ENCODE measurements at regions not wholly inside any gene's neighbourhood (a gene's known extent, or its start where the extent isn't known, plus 50 kb on each side); places are given as distances from the start of the nearest gene placed in this dataset.

DNA sequence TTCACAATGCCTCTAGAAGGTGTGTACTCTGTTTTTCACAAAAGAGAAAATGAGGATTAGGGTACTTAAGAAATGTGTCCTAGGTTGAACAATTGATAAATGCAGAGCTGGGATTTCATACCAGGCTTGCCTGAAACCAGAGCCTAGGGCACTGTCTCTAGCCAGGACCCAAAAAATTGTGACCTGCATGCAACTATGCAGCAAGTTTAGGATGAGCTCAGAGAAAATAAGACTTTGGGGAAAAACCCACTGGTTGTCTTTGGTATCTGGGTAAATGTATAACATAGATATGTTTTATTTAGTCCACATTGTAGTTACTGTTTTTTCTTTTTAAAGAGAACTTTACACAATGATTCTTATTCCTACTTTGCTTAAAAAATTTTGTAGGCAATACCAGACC, 177.1 kb upstream of the SEMA6A start:
- Histone ChIP-seq H3K4me1 (ENCODE audit: control insufficient read depth in 2 of 2, insufficient read depth in 1 of 2, low read depth in 1 of 2, low read length in 2 of 2) (peaks cover 2 to 8% of the 10 kb centered on the region in 2 donors), H3K9me3 (replicated peaks in 1 of 2; ENCODE audit: control insufficient read depth in 2 of 2, insufficient read depth in 1 of 2, low read depth in 1 of 2, low read length in 2 of 2) (peaks cover 2% of the 10 kb centered on the region in 2 donors), H3K79me1 (ENCODE audit: low read depth, low read length) (no peaks in the 10 kb centered on the region), H4K91ac (ENCODE audit: low read depth, low read length, poor library complexity) (no peak overlapping the region), H2AK5ac (ENCODE audit: low read depth, low read length) (no peak overlapping the region), H3K4ac (ENCODE audit: low read length) (no peak overlapping the region), H3K4me3 (ENCODE audit: low read length in 2 of 2) (no peak overlapping the region), H2BK15ac (ENCODE audit: low read length) (no peak overlapping the region), H3K14ac (ENCODE audit: low read length) (no peak overlapping the region), H3K27ac (replicated peaks; ENCODE audit: low read length) (no peak overlapping the region), H3K27me3 (ENCODE audit: control insufficient read depth in 3 of 3, insufficient read depth in 3 of 3, low read depth in 1 of 3, low read length in 3 of 3) (no peaks in the 10 kb centered on the region), H2BK12ac (ENCODE audit: low read length) (no peak overlapping the region), H3K4me2 (ENCODE audit: insufficient read depth, low read length, poor library complexity, severe bottlenecking) (no peak overlapping the region), H2BK5ac (ENCODE audit: low read length) (no peak overlapping the region), H3K9ac (ENCODE audit: low read depth, low read length, poor library complexity) (no peak overlapping the region), H3K23ac (ENCODE audit: low read depth, low read length, poor library complexity) (no peak overlapping the region), H2AFZ (ENCODE audit: low read length) (no peak overlapping the region), H4K8ac (ENCODE audit: low read depth, low read length) (no peak overlapping the region), H3K18ac (ENCODE audit: low read length) (no peak overlapping the region), H3K36me3 (replicated peaks in 1 of 2; ENCODE audit: control insufficient read depth in 2 of 2, insufficient read depth in 2 of 2, low read length in 2 of 2) (no peaks in the 10 kb centered on the region), H2BK120ac (ENCODE audit: low read depth, low read length) (no peak overlapping the region)
- no peak for DNase-seq (ENCODE audit: low spot score)

DNA sequence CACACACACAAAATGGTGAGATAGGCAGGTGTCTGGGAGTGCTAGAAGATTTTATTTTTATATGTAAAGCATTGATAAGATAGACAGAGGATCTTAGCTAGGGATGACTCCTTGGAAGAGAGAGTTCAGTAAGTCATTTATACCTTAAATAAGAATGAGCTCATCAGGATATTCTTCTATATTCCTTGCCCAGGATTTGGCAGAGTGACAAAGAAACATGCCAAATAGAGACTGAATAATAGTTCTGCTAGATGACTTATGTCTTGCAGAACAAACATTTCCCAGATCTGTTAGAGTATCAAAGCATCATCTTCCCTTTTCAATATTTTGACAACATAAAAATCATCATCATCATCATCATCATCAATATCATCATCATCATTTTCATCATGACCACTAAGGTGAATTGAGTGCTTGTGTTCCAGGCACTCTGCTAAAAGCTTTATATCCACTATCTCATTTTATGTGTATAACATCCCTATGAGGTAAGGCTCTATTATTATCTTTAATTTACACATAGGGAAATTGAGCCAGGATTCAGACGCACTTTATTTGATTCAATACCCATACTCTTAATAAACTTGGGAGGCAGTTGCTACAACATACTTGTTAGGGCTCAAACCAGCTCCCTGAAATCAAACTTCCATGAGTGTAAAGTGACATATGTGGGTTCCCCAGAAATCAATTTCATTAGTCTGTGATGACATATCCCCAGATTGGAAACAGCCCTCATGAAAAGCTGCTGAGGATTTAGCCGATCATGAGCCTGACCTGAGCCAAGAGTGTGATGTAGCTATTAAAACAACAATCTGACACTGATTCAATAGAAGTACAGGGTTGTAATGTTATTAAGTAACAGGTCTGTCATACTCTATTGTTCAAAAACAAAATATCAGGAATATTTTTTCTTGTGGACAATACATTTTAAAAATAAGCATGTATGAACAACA, 176.3 kb upstream of the SEMA6A start:
- Histone ChIP-seq H2AK5ac (ENCODE audit: low read depth, low read length) (no peak overlapping the region), H2AFZ (ENCODE audit: low read length) (no peak overlapping the region), H3K27me3 (ENCODE audit: control insufficient read depth in 3 of 3, insufficient read depth in 3 of 3, low read depth in 1 of 3, low read length in 3 of 3) (no peaks in the 10 kb centered on the region), H3K14ac (ENCODE audit: low read length) (no peak overlapping the region), H3K9me3 (replicated peaks in 1 of 2; ENCODE audit: control insufficient read depth in 2 of 2, insufficient read depth in 1 of 2, low read depth in 1 of 2, low read length in 2 of 2) (no peaks in the 10 kb centered on the region), H3K4me3 (ENCODE audit: low read length in 2 of 2) (no peak overlapping the region), H2BK12ac (ENCODE audit: low read length) (no peak overlapping the region), H3K4ac (ENCODE audit: low read length) (no peak overlapping the region), H4K8ac (ENCODE audit: low read depth, low read length) (no peak overlapping the region), H3K9ac (ENCODE audit: low read depth, low read length, poor library complexity) (no peak overlapping the region), H3K27ac (replicated peaks; ENCODE audit: low read length) (no peak overlapping the region), H2BK5ac (ENCODE audit: low read length) (no peak overlapping the region), H3K18ac (ENCODE audit: low read length) (no peak overlapping the region), H2BK120ac (ENCODE audit: low read depth, low read length) (no peak overlapping the region), H3K4me1 (ENCODE audit: control insufficient read depth in 2 of 2, insufficient read depth in 1 of 2, low read depth in 1 of 2, low read length in 2 of 2) (peaks cover 2 to 8% of the 10 kb centered on the region in 2 donors), H3K36me3 (replicated peaks in 1 of 2; ENCODE audit: control insufficient read depth in 2 of 2, insufficient read depth in 2 of 2, low read length in 2 of 2) (no peaks in the 10 kb centered on the region), H3K23ac (ENCODE audit: low read depth, low read length, poor library complexity) (no peak overlapping the region), H4K91ac (ENCODE audit: low read depth, low read length, poor library complexity) (no peak overlapping the region), H3K79me1 (ENCODE audit: low read depth, low read length) (no peaks in the 10 kb centered on the region), H2BK15ac (ENCODE audit: low read length) (no peak overlapping the region), H3K4me2 (ENCODE audit: insufficient read depth, low read length, poor library complexity, severe bottlenecking) (no peak overlapping the region)
- DNase-seq (ENCODE audit: low spot score), result no peak
- WGBS, 2 donors (ENCODE audit: extremely low coverage in 2 of 2, insufficient read length in 2 of 2, insufficient replicate concordance in 1 of 2), result no CpG with 5 or more reads among the region's 2 CpGs

DNA sequence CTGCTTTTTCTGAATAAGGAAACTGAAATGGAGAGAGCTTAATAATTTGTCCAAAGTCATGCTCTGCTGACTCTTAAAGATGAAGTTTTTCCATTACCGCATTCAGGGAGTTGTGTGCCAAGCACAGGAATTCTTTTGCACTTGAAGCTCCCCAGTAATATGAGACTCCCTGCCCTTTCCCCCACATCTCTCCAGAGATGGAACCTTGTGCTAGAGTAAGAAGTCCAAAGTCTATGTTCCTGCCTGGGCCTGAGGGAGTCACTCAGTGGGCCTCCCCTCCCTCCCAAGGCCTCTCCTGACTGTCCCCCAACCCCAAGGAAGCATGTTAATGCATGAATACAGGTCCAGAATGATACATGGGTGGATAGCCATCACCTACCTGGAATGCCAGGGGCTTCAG, 173.3 kb upstream of the SEMA6A start:
- H3K4me1 ChIP-seq (ENCODE audit: control insufficient read depth in 2 of 2, insufficient read depth in 1 of 2, low read depth in 1 of 2, low read length in 2 of 2), result peaks cover 2 to 8% of the 10 kb centered on the region in 2 donors
- H4K8ac ChIP-seq (ENCODE audit: low read depth, low read length), result no peak overlapping the region
- H3K4me2 ChIP-seq (ENCODE audit: insufficient read depth, low read length, poor library complexity, severe bottlenecking), result no peak overlapping the region
- no peak for DNase-seq (ENCODE audit: low spot score)
- H3K79me1 ChIP-seq (ENCODE audit: low read depth, low read length), result no peaks in the 10 kb centered on the region
- no peak overlapping the region for H2BK12ac ChIP-seq (ENCODE audit: low read length)
- H4K91ac ChIP-seq (ENCODE audit: low read depth, low read length, poor library complexity), result no peak overlapping the region
- H3K27me3 ChIP-seq (ENCODE audit: control insufficient read depth in 3 of 3, insufficient read depth in 3 of 3, low read depth in 1 of 3, low read length in 3 of 3), result no peaks in the 10 kb centered on the region
- no peak overlapping the region for H3K23ac ChIP-seq (ENCODE audit: low read depth, low read length, poor library complexity)
- H3K14ac ChIP-seq (ENCODE audit: low read length), result no peak overlapping the region
- no peak overlapping the region for H2AK5ac ChIP-seq (ENCODE audit: low read depth, low read length)
- H2BK120ac ChIP-seq (ENCODE audit: low read depth, low read length), result no peak overlapping the region
- H2BK15ac ChIP-seq (ENCODE audit: low read length), result no peak overlapping the region
- no peak overlapping the region for H3K18ac ChIP-seq (ENCODE audit: low read length)
- no CpG with 5 or more reads among the region's 1 CpG for WGBS, 2 donors (ENCODE audit: extremely low coverage in 2 of 2, insufficient read length in 2 of 2, insufficient replicate concordance in 1 of 2)
- no peaks in the 10 kb centered on the region for H3K36me3 ChIP-seq (replicated peaks in 1 of 2; ENCODE audit: control insufficient read depth in 2 of 2, insufficient read depth in 2 of 2, low read length in 2 of 2)
- no peak overlapping the region for H3K27ac ChIP-seq (replicated peaks; ENCODE audit: low read length)
- no peak overlapping the region for H3K4me3 ChIP-seq (ENCODE audit: low read length in 2 of 2)
- H2BK5ac ChIP-seq (ENCODE audit: low read length), result no peak overlapping the region
- no peak overlapping the region for H3K9ac ChIP-seq (ENCODE audit: low read depth, low read length, poor library complexity)
- H3K4ac ChIP-seq (ENCODE audit: low read length), result no peak overlapping the region
- H3K9me3 ChIP-seq (replicated peaks in 1 of 2; ENCODE audit: control insufficient read depth in 2 of 2, insufficient read depth in 1 of 2, low read depth in 1 of 2, low read length in 2 of 2), result peaks cover 2% of the 10 kb centered on the region in 2 donors
- no peak overlapping the region for H2AFZ ChIP-seq (ENCODE audit: low read length)

DNA sequence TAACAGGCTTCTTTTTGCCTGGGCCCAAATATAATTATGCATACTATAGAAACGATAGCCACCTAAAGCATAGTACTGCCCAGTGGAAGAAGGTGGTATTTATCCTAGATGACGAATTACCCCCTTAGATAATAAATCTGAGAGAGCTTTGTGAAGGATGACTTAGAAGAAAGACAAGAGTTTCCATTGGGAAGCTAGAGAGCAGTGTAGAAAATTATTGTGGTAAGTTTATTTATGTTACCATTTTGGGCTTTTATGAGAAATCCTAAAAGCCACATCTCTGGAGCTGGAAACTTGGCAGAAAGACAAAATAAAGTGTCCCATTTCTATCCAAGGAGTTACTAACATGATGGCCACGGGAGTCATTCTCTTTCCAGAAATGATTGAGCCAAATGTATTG, 172.0 kb upstream of the SEMA6A start:
- no peak for DNase-seq (ENCODE audit: low spot score)
- Histone ChIP-seq H2BK12ac (ENCODE audit: low read length) (no peak overlapping the region), H2BK120ac (ENCODE audit: low read depth, low read length) (no peak overlapping the region), H3K27me3 (ENCODE audit: control insufficient read depth in 3 of 3, insufficient read depth in 3 of 3, low read depth in 1 of 3, low read length in 3 of 3) (no peaks in the 10 kb centered on the region), H3K4me3 (ENCODE audit: low read length in 2 of 2) (no peak overlapping the region), H3K18ac (ENCODE audit: low read length) (no peak overlapping the region), H2BK5ac (ENCODE audit: low read length) (no peak overlapping the region), H3K79me1 (ENCODE audit: low read depth, low read length) (no peaks in the 10 kb centered on the region), H2AFZ (ENCODE audit: low read length) (no peak overlapping the region), H2BK15ac (ENCODE audit: low read length) (no peak overlapping the region), H3K23ac (ENCODE audit: low read depth, low read length, poor library complexity) (no peak overlapping the region), H2AK5ac (ENCODE audit: low read depth, low read length) (no peak overlapping the region), H3K36me3 (replicated peaks in 1 of 2; ENCODE audit: control insufficient read depth in 2 of 2, insufficient read depth in 2 of 2, low read length in 2 of 2) (no peaks in the 10 kb centered on the region), H3K27ac (replicated peaks; ENCODE audit: low read length) (no peak overlapping the region), H3K4me2 (ENCODE audit: insufficient read depth, low read length, poor library complexity, severe bottlenecking) (no peak overlapping the region), H3K9ac (ENCODE audit: low read depth, low read length, poor library complexity) (no peak overlapping the region), H4K91ac (ENCODE audit: low read depth, low read length, poor library complexity) (no peak overlapping the region), H3K9me3 (replicated peaks in 1 of 2; ENCODE audit: control insufficient read depth in 2 of 2, insufficient read depth in 1 of 2, low read depth in 1 of 2, low read length in 2 of 2) (peaks cover 2% of the 10 kb centered on the region in 2 donors), H3K4me1 (ENCODE audit: control insufficient read depth in 2 of 2, insufficient read depth in 1 of 2, low read depth in 1 of 2, low read length in 2 of 2) (peaks cover 2 to 8% of the 10 kb centered on the region in 2 donors), H3K4ac (ENCODE audit: low read length) (no peak overlapping the region), H3K14ac (ENCODE audit: low read length) (no peak overlapping the region), H4K8ac (ENCODE audit: low read depth, low read length) (no peak overlapping the region)
- no CpG with 5 or more reads among the region's 3 CpGs for WGBS, 2 donors (ENCODE audit: extremely low coverage in 2 of 2, insufficient read length in 2 of 2, insufficient replicate concordance in 1 of 2)

Data from neuronal stem cell (in vitro differentiated cells).